NCI-H226 (cell line): ENCODE measurements at regions not wholly inside any gene's neighbourhood (a gene's known extent, or its start where the extent isn't known, plus 50 kb on each side); places are given as distances from the start of the nearest gene placed in this dataset.
A peak's percentile ranks its signal among the peaks of the same experiment; 100 is the strongest.

Source experiments
- DNase-seq: peaks from one replicate; pipeline ENCODE4 v3.0.0-alpha.2; 2015

DNA sequence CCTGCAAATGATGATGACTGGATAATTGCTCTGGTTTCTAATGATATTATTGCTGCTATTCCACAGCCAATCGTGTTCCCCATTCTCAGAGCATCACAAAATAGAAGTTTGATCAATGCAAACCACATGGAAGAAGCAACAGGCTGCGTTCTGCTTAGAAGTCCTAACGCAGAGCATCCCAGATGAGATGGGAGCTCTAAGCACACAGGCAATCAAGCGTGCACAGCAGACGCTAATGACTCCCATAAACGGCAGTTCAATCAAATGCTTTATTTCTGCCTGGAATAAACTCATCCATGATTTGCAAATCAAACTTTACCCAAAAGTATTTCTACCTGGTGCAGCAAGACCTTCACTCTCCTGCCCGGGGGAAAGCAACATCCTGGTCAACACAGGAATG, 304.2 kb downstream of the FBXO15 start:
- no peak for DNase-seq

DNA sequence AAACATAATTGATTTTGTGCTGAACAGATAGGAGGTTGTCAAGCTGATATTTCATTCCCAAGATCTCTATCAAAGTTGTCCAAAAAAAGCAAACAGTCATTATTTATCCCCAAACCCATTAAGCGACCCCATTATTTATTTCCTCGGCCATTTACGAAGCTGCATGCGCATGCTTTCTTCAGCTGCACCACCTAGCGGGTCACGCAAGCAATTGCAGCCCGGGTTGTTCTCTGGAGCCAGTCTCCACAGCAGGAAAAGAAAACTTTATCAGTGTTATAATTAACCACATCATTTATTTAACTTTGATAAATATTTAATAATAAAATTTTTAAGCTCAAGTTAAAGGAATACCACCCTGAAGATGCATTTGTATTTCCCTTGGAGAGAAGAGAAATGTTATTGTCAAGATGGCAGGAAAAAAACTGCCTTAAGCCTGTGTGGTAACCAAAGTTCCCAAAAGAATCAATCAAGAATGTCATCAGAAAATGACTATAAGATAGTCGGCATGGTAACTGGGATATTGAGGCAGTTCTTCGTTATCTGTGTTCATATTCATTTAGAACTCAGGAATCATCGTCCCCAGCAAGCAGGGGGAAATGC, 304.7 kb downstream of the FBXO15 start:
- no peak for DNase-seq

DNA sequence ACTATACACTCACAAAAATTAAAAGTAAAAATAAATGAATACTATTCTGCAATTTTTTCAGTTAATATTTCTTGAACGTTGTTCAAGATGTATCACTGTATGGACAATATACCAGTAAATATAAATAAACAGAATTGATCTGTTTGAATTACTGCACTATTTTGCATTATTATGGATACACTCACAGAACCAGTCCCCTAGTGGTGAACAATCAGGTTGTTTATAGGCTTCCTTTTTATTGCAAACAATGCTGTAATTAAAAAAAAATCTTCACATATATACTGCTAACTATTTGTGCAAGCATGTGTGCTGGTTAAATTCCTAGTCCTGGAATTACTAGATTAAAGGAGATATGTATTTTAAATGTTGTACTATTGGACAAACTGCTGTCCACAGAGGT, 306.0 kb downstream of the FBXO15 start:
- no peak for DNase-seq

DNA sequence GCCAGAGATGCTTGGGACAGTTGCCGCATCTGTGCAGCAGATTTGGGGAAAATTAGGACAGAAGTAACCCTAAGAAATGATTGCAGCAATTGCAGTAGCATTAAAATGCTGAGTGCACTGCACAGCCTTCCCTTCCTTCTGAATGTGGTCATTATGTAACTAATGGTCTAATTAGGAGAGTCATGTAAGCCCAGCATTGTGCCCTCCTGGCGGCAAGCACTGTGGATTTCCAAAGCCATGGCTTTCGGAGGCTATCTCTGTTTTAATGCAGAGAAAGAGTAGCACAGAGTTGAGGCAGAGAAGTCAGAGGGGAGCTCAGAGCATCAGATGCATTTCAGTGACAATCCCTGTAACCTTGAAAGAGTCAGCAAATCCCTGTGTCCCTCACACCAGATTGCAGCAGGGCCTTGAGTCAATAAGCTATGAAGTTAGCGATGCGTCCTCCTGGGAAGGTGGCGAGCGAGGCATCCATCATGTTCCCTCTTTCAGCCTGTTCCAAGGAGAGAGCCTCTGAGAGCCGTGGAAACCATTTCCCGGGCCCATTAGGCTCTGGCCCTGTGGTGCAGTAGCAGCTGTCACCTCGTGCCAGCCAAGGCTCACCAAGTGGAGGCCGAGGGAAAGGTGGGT, 307.2 kb downstream of the FBXO15 start:
- DNase-seq, result no peak

DNA sequence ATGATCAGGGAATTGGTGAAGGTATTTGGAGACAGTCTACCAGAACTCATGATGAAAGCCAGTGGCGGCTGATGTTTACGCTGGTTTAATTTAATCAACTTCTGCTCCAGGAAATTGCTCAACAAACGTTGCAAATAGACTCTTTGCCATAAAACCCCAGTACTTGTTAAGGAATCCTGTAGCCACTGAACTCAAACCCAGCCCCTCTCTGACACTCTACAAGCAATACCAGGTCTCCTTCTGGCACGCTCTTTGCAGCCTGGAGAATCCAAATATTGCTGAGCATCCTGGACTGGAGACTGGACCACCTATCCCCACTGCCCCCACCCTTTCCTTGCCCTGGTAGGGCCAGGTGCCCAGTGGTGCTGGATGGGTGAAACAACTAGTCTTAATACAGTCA, 308.2 kb downstream of the FBXO15 start:
- no peak for DNase-seq

DNA sequence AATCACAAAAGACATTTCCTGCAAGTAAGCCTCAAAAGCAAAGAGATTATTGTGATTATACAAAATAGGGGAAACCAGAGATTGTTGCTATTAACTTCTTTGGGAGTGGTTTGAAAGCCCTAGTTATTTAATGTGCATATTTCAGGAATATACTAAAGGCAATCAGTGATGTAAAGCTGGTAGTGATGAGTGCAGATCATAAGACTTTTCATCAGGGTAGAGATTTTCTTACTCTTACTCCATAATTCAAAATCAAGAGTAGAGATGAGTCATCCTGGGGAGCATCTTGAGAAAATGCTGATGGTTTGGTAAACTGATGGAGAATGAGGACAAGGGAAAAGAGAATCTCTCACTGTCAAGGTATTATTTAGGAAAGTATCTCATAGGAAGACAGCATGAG, 309.5 kb downstream of the FBXO15 start:
- DNase-seq, result no peak

DNA sequence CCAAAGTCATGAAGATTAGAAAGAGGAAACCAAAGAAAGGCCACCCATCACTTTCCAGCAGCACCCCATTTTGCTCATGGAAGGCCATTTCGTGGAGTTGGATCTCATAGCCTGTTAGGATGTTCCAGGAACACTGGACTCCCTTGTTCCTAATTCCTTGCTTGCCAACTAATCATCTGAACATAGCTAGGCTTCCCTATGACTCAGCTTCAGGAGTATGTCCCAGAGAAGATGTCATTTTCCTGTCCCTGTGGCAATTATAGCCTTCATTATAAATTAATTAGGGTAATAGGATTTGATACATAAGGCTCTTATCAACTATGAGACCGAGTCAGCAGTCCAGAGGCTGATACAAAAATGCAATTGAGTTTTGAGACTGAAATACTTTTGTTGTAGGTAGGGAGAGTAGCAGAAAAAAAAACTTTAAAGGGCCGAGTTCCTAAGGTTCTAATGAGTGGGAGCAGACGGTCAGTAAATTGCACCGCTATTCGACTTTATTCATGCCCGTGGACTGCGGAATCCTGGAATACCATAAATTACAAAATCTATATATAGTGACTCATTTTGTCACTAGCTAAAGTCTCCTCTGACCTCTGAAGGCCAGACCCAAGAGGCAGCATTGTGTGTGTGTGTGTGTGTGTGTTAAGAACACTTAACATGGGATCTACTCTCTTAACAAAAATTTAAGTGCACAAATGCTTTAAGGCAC, 311.8 kb downstream of the FBXO15 start:
- no peak for DNase-seq

DNA sequence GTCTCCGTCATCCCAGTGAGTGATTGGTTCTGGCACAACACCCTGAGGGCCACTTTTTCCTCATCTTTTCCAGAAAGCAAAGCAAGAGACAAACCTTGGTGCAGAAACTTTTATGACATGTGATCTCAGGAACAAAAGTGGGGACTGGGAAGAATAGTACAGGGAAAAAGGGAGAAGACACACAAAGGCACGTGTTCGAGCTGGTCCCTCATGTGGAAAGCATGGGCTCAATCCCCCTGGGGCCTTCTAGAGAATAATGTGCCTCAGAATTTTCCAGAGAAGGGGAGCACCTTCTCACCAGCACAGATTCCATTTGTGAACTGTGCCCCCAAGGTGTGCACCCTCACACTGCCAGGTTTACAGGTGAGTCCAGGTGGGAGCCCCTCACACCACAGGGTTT, 312.6 kb downstream of the FBXO15 start:
- no peak for DNase-seq

DNA sequence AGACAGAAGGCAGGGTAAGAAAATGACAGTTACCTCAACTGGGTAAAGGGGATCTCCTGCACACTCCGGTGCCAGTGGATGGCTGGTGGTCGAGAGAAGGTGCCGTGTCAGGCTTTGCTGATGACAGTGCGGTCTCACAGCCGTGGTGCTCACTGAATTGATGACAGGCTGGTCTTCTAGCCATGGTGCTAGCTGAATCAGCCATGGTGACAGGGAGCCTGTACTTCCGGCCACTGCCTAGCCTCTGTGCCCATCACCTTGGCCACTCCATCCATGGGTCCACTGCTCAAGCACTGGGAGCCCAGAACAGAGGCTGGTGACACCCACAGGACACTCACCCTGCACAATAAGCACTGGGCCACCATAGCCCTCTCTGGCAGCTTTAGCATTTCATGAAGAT, 315.9 kb downstream of the FBXO15 start:
- no peak for DNase-seq

DNA sequence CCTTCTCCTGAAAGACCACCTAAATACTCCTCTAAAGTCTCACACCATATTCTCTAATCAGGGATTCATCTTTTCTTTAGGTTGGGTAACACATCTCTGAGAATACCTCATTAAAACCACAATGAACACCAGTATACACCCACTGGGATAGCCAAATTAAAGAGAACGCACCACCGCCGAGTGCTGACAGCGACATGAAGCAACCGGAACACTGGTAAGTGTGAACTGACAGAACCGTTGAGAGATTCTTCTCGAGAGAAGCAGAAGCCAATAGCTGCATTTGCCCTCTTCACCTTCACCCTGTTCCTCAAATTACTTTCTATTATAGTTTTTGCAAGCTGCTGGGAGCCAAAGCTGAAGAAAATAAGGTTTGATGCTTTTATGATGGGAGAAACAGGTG, 318.5 kb downstream of the FBXO15 start:
- no peak for DNase-seq

DNA sequence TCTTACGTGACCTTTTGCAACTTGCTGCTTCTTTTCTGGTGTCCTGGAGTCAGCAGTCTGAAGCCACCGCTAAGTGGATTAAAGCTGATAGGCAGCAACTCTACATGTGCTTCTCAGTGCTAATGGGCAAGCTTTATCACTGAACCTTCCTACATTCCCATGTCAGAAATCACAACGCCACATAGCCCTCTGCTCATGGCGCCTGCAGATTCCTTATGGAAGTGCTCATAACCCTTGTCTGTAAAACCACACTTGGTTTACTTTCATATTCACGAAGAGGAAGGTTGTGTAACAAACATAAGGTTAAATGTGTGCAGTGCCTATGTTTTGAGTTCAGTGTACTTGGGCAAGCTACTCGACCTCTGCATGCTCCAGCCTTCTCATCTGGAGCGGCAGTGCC, 319.8 kb downstream of the FBXO15 start:
- no peak for DNase-seq

DNA sequence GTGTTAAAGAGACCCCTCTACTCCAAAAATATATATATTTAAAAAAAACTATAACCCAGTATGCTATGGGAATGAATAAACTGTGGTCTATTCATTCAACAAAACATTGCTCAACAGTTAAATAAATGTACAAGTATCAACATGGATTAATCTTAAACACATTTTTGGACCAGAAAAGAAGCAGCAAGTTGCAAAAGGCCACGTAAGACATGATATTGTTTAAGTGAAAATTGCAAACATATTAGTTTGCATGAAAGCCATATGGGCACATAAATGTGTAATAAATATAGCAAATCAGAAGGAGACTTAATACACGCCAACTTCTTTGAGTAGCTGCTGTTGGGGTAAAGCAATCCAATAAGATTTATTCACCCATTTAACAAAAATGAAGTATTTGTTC, 321.5 kb downstream of the FBXO15 start:
- DNase-seq, result no peak

DNA sequence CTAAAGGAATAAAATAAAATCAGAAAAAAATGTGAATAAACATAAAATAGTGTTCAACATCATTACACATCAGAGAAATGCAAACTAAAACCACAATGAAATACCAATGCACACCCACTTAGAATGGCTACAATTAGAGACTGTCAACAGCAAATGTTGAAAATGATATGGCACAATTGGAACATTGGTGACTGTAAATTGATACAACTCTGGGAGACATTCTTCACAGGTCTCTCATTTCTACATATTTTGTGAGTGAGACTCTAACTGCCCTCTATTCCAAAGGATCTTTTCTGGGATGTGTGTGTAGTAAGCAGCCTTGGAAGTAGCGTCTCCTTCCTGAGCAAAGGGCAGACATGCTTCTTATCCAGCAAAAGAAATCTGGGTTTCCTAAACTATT, 323.0 kb downstream of the FBXO15 start:
- DNase-seq, result no peak

DNA sequence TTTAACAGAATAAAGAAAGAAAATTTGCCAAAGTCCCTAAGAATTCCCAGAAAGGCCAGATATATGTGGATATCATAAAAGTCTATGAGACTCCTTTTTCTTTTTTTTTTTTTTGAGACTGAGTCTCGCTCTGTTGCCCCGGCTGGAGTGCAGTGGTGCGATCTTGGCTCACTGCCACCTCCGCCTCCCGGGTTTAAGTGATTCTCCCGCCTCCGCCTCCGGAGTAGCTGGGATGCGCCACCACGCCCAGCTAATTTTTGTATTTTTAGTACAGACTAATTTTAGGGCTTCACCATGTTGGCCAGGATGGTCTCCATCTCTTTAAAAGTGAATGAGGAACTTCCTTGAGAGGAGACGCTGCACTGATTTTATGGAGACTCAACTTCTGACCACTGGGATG, 335.2 kb downstream of the FBXO15 start:
- no peak for DNase-seq

DNA sequence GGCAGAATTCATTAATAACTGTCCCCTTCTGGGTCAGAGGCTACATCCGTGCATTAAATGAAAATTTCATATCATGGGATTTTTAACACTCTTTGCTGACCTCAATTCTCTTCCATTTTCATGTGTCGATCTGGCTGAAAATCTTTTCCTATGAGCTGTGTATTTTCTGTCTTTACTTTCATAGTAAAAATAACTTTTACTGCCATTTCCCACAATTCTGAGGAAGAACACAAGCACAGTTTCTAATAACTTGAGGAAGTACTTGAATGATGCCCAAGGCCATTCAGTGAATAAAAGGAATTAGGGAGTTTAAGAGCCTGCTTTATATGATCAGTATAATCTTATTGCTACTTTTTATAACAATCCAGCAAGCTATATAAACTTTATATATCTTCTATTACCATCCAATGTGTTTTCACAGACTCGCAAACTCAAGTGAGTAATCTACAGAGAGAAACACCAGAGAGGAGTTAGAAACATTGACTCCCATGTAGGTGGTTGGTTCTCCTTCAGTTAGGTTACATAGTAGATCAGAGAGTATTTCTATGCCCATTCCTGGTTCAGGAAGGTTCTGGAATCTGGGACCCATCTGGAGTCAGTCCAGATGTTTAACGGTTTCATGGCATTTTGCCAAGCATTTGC, 340.0 kb downstream of the FBXO15 start:
- DNase-seq, result no peak

DNA sequence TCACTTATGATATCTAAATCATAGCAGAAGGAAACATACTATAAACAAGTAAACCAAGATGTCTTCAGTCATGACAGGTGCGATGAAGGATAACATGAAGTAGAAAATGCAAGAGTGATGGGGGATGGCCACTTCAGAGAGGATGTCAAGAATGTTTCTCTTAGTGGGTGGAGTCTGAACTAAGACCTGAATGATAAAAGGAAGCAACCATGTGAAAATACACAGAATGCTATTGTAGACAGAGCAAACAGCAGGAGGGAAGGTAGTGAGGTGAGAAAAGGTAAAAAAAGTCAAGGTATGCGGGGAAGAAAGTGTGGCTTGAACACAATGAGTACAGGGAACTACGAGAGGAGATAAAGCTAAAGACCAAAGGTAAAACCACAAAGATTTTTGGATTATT, 341.6 kb downstream of the FBXO15 start:
- no peak for DNase-seq

DNA sequence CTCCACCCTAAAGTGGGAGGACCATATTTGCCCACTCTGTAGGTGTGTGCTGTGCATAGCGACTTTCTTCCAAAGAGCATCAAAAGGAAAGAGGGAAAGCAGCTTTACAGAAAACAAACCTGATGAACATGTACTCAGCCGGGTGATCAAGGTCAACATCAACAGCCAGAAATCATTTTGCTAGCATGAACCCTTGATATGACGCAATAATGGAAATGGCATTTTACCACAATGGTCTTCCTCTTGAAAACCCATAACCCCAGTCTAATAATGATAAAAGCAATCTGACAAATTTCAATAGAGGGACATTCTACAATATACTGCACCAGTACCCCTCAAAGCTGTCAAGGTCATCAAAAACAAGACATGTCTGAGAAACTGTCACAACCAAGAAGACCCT, 350.2 kb downstream of the FBXO15 start:
- DNase-seq, result no peak

DNA sequence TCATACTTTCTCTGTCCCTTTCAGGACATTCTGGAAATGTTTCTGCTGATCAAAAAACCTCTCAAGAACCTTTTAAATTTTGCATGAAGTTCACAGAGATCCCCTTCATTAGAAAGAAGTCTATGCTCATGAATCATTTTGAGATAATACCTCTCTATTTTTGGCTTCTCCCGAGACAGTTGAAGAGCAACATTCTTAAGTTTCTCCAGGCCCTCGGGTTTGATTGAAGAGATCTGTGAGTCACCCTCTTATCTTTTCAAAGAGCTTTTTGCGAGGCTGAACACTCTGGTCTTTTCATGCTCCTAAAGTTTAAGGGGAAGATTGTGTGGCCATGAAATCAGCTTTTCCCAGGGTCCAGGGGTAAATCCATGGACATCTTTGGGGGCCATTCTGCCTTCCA, 354.2 kb downstream of the FBXO15 start:
- peak; percentile 78 for DNase-seq

DNA sequence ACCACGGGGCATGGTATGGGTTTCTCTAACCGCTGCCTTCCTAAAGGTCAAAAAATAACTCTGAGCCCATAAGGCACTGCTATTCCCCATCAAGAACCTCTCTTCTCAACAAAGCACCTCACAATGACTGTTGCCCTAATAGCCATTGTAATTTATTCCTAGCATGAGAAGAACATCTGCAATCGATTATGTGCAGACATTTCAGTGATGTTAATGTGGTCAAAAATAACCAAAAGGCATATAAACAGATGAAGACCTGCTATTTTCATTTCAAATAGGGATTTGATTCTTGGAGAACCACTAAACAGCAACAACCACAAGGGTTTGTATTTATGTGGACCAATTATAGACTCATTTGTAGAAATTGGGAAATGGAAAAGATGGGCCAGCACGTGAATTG, 356.6 kb downstream of the FBXO15 start:
- no peak for DNase-seq

DNA sequence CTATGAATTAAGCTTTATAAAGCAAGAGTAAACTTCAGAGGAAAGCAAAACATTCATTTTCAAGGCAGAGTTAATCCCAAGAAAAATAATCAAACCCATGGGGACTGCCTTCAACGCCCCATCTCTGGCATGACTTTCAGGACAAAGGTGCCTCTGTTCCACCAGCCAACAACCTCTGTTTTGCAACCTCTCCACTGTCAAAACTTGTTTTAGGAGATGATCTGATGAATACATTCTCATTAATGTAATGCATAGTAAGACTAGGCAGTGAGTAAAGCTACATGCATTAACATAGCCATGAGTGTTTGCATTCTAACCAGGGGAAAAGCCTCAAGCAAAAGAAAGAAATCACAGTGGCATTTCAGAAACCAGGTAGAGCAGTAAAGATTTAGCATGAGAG, 357.0 kb downstream of the FBXO15 start:
- DNase-seq, result no peak

DNA sequence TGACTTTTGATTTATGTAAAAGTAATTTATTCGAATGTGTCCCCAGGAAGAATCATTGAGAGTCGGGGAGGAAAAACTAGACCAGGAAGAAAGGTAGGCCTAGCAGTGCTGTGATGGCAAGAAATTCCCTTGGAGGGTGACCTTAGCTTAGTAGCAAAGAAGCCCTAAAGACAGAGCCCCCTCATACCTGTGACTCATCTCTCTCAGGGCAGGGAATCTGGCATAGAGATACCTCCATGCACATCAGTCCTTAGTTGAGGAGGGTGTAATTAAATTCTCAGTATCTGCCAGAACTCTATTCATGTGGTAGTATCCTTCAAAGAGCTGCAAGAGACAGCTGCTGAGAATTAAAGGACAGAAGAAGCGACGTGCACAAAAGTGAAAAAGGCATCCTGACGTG, 360.3 kb downstream of the FBXO15 start:
- no peak for DNase-seq

DNA sequence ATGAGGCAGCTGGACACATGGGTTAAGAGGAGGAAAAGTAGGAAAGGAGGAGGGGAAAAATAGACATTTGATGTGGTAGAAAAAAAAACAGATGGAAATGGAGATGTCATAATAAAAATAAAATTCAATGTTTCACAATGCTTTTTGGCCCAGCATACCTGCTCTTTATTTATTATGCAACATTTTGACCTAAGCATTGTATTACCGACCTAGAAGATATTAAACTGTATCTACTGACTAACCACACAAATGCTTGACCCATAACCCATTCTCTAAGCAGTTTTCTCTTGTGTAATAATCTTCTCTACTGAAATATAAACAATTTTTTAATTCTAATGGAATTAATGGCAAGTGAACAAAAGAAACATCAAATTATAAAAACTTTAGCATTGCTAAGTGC, 362.3 kb downstream of the FBXO15 start:
- DNase-seq, result peak; percentile 44

DNA sequence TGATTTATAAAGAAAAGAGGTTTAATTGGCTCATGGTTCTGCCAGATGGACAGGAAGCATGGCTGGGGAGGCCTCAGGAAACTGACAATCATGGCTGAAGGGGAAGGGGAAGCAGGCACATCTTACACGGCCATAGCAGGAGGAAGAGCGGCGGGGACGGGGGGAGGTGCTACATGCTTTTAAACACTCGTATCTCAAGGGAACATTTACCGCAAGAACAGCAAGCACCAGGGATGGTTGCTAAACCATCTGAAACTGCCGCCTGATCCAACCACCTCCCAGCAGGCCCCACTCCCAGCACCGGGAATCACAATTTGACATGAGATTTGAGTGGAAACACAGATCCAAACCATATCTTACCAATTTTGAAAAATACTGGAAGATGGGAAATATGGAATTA, 362.8 kb downstream of the FBXO15 start:
- DNase-seq, result no peak

DNA sequence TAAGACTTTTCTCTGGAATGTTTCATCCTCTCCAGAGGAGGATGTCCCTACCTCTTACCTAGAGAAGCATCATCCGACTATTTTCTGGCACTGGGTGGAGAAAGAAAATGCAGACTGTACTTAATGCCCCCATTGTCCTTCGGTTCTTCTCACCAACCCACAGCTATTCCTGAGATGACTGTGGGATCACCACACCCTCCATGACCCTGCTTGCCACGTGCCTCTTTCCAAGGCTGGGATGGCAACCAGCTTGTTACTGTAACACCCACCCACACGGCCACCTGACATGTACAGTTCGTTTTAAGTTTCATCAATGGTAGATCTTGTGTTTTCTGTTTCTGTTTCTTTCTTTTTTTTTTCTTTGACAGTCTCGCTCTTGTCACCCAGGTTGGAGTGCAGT, 365.2 kb downstream of the FBXO15 start:
- no peak for DNase-seq
